DND-41 (cell line): ENCODE measurements at regions not wholly inside any gene's neighbourhood (a gene's known extent, or its start where the extent isn't known, plus 50 kb on each side); places are given as distances from the start of the nearest gene placed in this dataset.

Experiments
- CTCF ChIP-seq: IDR thresholded peaks from 2 replicates; pipeline ENCODE4 v1.5.1; 2012; ENCODE audit warnings: borderline replicate concordance, low read length, moderate library complexity, mild to moderate bottlenecking; ENCODE audit not compliant: poor library complexity, severe bottlenecking; ENCODE audit errors: extremely low read depth
- EZH2 ChIP-seq: IDR thresholded peaks from 3 replicates; pipeline ENCODE4 v1.6.1; 2012; ENCODE audit warnings: borderline replicate concordance, low read depth, mild to moderate bottlenecking, moderate library complexity, low read length, inconsistent platforms; ENCODE audit not compliant: severe bottlenecking

- TF ChIP-seq EZH2 (no peak), CTCF (no peak)
Observed at GRCh38 chr4:157787618-157788017, 385.2 kb downstream of the GASK1B start.
